ENCODE measurements at regions not wholly inside any gene's neighbourhood (a gene's known extent, or its start where the extent isn't known, plus 50 kb on each side); places are given as distances from the start of the nearest gene placed in this dataset.

DNA sequence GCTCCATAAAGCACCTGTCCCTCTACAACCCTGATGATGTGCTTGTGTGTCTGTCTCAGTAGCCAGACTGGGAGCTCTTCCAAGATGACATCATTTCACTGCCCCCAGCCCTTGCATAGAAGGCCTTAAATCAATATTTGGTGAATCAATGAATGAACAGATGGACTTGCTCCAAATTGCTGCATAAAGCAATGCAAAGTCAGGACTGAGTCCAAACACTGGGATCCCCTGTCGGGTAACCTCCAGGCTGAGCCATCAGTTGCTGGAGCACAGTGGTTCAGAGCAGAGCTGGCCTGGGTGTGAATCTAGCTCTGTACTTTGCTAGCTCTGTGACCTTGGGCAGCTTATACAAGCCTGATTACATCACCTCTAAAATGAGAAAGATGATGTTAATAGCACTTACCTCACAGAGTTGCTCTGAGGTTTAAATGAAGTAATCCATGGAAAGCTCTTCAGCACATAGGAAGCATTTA is 120.3 kb upstream of the VASH1 start:
- ATAC-seq (no peak), DNase-seq (ENCODE audit: low spot score in 2 of 2) (no peak)
- Mint-ChIP-seq H3K27ac (no peak overlapping the region), H3K4me1 (no peaks in the 10 kb centered on the region), H3K9me3 (no peaks in the 10 kb centered on the region), H3K36me3 (no peaks in the 10 kb centered on the region), H3K4me3 (no peak overlapping the region)

DNA sequence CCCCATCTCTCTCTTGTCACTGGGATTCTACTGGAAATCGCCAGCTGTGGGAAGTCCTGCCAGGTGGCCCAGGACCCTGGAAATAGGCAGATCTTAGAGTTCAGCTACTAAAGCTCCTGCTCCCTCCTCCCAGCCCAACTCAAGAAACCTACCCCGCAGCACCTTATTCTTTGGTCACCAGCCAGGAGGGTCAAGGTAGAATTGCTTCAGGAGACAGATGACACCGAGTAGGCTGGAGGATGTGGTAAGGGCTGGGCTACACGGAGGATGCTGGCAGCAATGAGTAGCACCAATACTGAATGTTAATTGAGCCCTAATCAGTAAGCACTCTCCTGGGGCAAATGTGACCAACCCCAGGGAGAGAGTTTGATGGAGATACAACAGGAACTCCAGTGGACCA is 119.7 kb upstream of the VASH1 start:
- H3K27ac Mint-ChIP-seq = no peak overlapping the region
- no peaks in the 10 kb centered on the region for H3K36me3 Mint-ChIP-seq
- DNase-seq (ENCODE audit: low spot score in 2 of 2) (no peak), ATAC-seq (no peak)
- H3K4me3 Mint-ChIP-seq = no peak overlapping the region
- no peaks in the 10 kb centered on the region for H3K9me3 Mint-ChIP-seq
- H3K4me1 Mint-ChIP-seq = no peaks in the 10 kb centered on the region

DNA sequence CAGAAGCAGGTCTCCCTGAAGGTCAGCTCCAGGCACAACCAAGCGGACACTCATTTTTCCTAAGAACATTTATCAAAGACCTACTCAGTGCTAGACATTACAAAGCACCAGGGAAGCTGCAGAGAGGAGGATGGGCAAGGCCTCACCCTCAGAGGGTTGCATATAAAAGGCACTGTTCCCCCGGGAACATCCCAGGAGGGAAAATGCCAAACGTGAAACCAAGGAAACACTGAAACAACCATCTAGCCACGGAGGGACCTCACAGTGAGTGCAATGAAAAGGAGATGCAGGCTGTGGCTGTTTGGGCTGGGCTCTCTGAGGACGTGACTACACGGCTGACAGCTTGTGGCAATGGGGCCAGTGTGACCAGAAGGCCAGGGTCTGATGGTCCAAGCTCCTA is 117.4 kb upstream of the VASH1 start:
- DNase-seq (ENCODE audit: low spot score in 2 of 2) (no peak), ATAC-seq (no peak)
- Mint-ChIP-seq H3K36me3 (no peaks in the 10 kb centered on the region), H3K27ac (no peak overlapping the region), H3K4me3 (no peak overlapping the region), H3K9me3 (no peaks in the 10 kb centered on the region), H3K4me1 (no peaks in the 10 kb centered on the region)

DNA sequence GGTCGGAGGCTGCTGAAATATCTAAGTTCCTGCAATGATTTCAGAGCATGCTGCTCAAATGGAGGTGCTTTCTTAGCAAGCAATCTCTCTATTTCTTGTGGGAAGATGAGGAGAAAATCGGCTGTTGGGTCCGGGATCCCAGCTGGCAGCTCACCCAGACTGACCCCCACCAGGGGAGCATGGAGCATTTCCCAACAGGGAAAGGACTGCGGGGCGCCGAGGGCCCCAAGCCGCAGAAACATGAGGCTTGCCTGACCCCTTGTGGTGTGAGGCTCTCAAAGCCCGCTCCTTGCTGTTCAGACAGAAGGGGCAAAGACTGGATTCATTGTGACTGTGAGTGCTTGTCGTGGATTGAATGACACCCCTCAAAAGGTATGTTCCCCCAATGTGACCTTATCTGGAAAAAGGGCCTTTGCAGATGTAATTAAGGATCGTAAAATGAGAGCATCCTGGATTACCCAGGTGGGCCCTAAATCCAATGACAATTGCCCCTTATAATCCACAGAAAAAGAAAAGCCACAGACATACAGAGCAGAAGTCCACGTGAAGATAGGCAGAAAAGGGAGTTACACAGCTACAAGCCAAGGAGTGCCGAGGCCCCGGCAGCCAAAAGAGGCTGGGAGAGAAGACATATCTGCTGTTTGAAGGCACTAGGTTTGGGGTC is 116.3 kb upstream of the VASH1 start:
- Mint-ChIP-seq H3K27ac (no peak overlapping the region), H3K4me3 (no peak overlapping the region), H3K9me3 (no peaks in the 10 kb centered on the region), H3K4me1 (no peaks in the 10 kb centered on the region), H3K36me3 (no peaks in the 10 kb centered on the region)
- no peak for ATAC-seq
- no peak for DNase-seq (ENCODE audit: low spot score in 2 of 2)

DNA sequence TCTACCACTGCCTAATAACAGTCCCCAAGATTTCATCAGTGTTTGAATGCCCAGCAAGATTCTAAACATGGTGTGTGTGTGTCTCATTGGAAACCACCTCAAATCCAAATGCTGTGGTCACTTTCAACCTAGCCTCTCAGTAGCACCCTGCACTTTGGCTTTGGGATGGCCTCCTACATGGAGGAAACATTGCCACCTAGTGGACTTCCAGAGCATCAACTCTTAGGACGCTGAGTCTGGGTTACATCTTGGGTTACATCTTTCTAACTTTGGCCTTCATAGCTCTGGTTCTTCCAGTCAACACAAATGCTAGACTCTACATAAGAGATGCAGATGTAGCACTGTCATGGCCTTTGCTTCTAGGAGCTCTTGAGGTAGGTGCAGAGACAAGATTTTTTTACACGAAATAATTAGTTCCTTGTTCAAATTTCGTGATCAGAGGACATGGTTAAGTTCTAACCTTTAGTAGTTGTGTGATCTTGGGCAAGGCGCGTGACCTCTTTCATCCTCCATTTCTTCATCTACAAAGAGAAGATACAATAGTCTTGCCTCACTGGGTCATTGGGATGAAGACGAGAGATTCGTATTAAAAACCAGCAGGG is 113.5 kb upstream of the VASH1 start:
- Mint-ChIP-seq H3K4me1 (no peaks in the 10 kb centered on the region), H3K36me3 (no peaks in the 10 kb centered on the region), H3K9me3 (no peaks in the 10 kb centered on the region), H3K4me3 (no peak overlapping the region), H3K27ac (no peak overlapping the region)
- DNase-seq (ENCODE audit: low spot score in 2 of 2) (peak in 1 of 2 donors; percentile 52), ATAC-seq (no peak)

DNA sequence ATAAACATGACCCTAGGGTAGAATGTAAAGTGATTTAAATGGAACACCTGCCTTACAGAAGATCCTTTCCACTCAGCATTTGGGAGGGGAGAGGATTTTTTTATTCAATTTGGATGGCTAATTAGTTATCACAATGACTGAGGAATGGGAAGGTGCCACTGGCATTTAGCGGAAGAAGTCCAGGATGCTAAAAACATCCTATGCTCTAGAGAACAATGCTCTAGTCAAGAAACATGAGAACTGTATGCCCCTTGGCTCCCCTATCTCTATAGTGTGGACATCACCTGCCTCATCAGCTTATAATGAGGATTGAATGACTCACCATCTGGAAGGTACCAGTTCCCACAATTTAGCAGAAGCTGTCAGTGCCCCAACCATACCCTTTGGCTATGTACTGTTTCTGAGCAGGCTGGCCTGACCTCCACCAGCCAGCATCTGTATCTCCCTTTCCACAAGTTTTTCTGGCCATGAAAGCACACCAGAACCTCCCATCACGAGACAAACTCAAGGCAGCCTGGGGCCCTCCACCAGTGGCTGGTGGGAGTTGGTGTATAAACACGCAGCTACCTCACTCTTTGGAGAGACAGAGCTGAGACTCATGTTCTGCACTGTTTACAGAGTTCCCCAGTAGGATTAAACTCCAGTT is 109.7 kb upstream of the VASH1 start:
- H3K4me1 Mint-ChIP-seq = no peaks in the 10 kb centered on the region
- no peaks in the 10 kb centered on the region for H3K36me3 Mint-ChIP-seq
- no peak overlapping the region for H3K4me3 Mint-ChIP-seq
- H3K27ac Mint-ChIP-seq = no peak overlapping the region
- DNase-seq (ENCODE audit: low spot score in 2 of 2) = no peak
- H3K9me3 Mint-ChIP-seq = no peaks in the 10 kb centered on the region
- ATAC-seq = no peak

DNA sequence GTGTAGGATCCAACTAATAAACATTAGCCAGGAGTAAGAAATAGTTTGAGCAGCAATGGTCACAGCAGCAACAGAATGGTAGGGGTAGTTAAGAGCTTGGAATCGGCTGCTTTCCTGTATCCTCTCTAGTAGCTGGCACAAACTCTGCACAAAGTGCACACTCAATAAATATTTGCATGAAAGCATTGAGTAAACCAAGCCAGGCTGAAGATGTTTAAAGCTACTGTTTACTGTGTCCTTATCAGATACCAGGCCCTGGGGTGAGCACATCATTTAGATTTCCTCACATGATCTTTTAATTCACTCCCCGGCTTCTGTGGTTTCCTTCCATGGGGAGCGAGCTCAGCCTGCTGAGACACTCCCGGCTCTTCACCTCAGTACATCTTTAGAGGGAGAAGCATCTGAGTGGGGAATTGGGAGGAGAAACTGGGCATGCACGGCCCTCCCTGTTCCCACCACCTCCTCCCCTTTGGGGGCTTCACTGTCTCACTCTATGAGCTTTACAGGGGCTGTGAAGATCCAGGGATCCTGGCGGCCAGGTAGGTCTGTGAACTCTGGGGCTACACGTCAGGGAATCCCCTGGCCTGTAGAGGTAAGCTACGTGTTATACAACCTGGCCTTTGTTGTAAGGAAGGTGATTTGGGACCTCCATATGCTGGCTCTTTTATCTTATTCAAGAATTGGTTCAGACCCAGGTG is 107.2 kb upstream of the VASH1 start:
- no peaks in the 10 kb centered on the region for H3K9me3 Mint-ChIP-seq
- no peak for DNase-seq (ENCODE audit: low spot score in 2 of 2)
- H3K4me3 Mint-ChIP-seq = no peak overlapping the region
- no peaks in the 10 kb centered on the region for H3K4me1 Mint-ChIP-seq
- no peak overlapping the region for H3K27ac Mint-ChIP-seq
- no peaks in the 10 kb centered on the region for H3K36me3 Mint-ChIP-seq
- no peak for ATAC-seq

DNA sequence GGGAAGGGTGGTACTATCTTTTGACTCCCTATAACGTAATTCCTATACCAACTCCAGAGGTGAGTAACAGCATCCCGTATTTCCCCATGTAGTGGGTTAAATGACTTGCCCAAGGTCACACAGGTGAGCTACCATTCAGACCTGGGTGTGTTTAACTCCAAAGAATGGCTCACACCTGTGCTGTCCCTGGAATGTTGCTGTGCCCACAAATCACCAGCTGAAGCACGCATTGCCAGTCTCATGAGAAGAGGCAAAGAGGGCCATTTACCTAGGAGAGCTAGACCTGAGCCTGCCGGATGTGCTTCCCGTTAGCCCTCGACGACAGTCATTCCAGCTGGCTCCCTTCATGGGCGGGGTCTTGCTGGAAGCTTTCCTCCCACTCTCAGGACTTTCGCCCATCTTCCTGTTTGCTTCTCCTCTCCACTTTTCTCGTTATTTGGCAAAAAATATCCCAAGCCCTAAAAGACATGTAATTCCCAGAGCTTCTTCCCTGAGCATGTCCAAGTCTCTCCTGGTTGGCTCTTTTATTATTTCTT is 106.6 kb upstream of the VASH1 start:
- Mint-ChIP-seq H3K36me3 (no peaks in the 10 kb centered on the region), H3K4me1 (no peaks in the 10 kb centered on the region), H3K4me3 (no peak overlapping the region), H3K27ac (no peak overlapping the region), H3K9me3 (no peaks in the 10 kb centered on the region)
- ATAC-seq (no peak), DNase-seq (ENCODE audit: low spot score in 2 of 2) (no peak)

DNA sequence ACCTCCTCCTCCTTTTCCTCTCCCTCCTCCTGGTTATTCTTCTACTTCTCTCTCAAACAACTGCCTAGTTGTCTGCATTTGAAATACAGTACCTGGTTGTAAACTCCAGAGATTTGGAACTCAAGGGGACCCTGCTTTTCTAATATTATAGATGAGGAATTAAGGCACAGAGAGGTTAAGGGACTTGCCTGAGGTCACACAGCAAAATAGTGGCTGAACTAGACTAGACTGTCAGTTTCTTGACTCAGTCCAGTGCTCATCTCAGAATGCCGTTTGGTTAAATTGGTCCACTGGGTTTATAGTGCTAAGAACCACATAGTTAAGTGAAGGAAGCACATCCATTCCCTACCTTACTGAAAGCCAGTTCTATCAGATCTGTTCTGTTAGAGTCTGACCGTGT is 105.9 kb upstream of the VASH1 start:
- Mint-ChIP-seq H3K27ac (no peak overlapping the region), H3K4me1 (no peaks in the 10 kb centered on the region), H3K36me3 (no peaks in the 10 kb centered on the region), H3K9me3 (no peaks in the 10 kb centered on the region), H3K4me3 (no peak overlapping the region)
- DNase-seq (ENCODE audit: low spot score in 2 of 2) (no peak), ATAC-seq (no peak)

DNA sequence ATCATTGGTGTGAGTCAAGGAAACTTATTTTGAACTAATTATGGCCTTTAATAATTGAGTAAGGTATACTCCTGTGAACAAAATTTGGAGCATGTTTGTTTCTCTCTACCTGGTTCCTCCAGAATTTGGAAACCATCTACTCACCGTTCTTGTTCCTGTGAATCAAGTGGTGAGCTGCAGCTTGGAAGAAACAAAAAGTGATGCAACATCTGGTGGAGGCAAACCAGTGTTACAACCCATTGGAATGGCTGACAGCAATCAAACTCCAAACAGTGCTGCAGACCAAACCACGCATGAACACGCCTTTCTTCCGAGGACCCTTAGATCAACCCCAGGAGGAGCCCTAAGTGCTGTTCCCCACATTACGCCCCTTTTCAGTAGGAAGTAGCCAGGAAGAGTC is 104.7 kb upstream of the VASH1 start:
- Mint-ChIP-seq H3K4me1 (no peaks in the 10 kb centered on the region), H3K36me3 (no peaks in the 10 kb centered on the region), H3K27ac (no peak overlapping the region), H3K9me3 (no peaks in the 10 kb centered on the region), H3K4me3 (no peak overlapping the region)
- no peak for DNase-seq (ENCODE audit: low spot score in 2 of 2)
- no peak for ATAC-seq

DNA sequence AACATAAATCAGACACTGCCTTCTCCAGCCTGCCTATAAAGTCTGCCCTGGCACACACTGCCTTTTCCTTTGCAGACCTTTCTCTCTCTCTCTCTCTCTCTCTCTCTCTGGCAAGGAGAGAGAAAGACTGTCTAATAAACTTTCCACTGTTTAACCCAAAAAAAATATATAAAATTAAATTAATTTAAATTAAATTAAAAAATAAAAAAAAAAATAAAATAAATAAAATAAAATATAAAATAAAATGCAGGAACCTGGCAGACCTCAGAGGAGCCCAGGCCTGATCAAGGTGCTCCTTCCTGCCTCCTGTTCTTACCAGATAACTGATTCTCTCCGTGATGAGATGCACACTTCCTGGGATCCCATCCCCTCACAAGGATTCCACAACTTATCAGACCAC is 103.9 kb upstream of the VASH1 start:
- Mint-ChIP-seq H3K36me3 (no peaks in the 10 kb centered on the region), H3K4me1 (no peaks in the 10 kb centered on the region), H3K27ac (no peak overlapping the region), H3K9me3 (no peaks in the 10 kb centered on the region), H3K4me3 (no peak overlapping the region)
- ATAC-seq (no peak), DNase-seq (ENCODE audit: low spot score in 2 of 2) (no peak)

DNA sequence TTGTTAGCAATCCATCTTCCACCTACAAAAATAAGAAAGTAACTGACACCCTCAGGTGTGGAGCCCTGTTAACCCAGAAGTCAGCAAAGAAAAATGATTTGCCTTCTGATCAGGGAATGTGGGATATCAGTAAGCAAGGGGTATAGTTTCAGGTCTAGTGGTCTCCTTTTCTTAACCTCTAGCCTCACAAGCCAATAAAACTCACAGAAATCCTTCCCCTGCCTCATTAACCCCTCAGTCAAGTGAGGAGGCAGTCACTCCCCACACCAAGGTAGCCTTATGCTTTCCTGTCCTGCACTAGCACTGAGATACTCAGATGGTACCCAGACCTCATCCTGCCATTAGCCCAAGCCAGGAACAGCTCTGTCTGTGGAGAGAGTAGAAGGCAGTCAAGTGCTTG is 103.4 kb upstream of the VASH1 start:
- Mint-ChIP-seq H3K4me3 (no peak overlapping the region), H3K4me1 (no peaks in the 10 kb centered on the region), H3K27ac (no peak overlapping the region)

DNA sequence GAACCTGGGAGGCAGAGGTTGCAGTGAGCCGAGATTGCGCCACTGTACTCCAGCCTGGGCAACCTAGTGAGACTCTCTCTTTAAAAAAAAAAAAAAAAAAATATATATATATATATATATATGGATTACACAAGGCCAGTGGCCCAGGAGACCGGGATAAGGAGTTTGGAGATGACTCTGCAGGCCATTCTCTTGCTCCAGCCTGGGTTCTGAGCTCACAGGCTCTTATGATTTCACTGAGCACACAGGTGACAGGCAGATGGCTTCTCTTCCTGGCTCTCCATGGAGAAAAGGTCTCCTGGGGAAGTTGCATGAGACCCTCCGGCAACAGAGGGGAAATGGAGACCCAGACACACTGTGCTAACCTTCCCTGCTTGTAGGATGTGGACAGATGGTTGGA is 98.7 kb upstream of the VASH1 start:
- no peaks in the 10 kb centered on the region for H3K9me3 Mint-ChIP-seq
- no peaks in the 10 kb centered on the region for H3K36me3 Mint-ChIP-seq
- ATAC-seq (no peak), DNase-seq (ENCODE audit: low spot score in 2 of 2) (no peak)
- H3K27ac Mint-ChIP-seq = no peak overlapping the region
- no peak overlapping the region for H3K4me3 Mint-ChIP-seq
- H3K4me1 Mint-ChIP-seq = no peaks in the 10 kb centered on the region

More for the DNA sequence above, 103.4 kb upstream of the VASH1 start:
- Mint-ChIP-seq H3K9me3 (no peaks in the 10 kb centered on the region), H3K36me3 (no peaks in the 10 kb centered on the region)
- ATAC-seq (no peak), DNase-seq (ENCODE audit: low spot score in 2 of 2) (no peak)

DNA sequence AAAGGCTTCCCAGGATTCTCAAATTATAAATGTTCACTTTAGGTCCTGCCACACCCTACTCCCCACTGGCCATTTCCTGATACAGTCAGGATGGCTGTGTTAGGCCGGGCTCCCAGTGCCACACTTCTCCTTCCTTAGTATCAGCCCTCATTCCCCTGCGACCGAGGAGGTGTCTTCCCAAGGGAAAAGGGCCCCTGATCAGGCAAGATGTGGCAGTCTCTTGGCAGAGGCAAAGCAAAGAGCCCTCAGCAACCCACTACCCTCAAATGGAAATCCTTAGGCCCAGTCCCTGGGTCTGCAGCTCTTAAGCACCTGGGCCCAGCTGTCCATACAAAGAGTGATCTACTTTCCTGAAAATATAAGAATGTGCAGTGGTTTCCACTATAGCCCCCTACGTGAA is 96.5 kb upstream of the VASH1 start:
- H3K4me3 Mint-ChIP-seq = no peak overlapping the region

DNA sequence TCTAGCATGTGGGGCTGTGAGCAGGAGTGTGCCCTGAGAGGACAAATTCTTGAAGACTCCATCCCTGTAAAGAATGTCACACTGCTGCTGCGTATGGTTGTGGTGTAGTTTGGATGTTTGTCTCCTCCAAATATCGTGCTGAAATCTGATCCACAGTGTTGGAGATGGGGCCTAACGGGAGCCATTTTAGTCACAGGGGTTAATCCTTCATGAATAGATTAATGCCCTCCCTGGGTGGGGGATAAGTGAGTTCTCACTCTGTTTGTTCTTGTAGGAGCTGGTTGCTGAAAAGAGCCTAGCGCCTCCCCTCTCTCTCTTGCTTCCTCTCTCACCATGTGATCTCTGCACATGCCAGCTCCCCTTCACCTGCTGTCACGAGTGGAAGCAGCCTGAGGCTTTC is 94.5 kb upstream of the VASH1 start:
- DNase-seq (ENCODE audit: low spot score in 2 of 2) (no peak), ATAC-seq (no peak)
- no peaks in the 10 kb centered on the region for H3K9me3 Mint-ChIP-seq
- no peak overlapping the region for H3K4me3 Mint-ChIP-seq
- no peak overlapping the region for H3K27ac Mint-ChIP-seq
- no peaks in the 10 kb centered on the region for H3K4me1 Mint-ChIP-seq
- H3K36me3 Mint-ChIP-seq = no peaks in the 10 kb centered on the region

More for the DNA sequence above, 96.5 kb upstream of the VASH1 start:
- Mint-ChIP-seq H3K27ac (no peak overlapping the region), H3K9me3 (no peaks in the 10 kb centered on the region), H3K4me1 (no peaks in the 10 kb centered on the region), H3K36me3 (no peaks in the 10 kb centered on the region)
- ATAC-seq = no peak
- no peak for DNase-seq (ENCODE audit: low spot score in 2 of 2)
